HepG2 (cell line): ENCODE measurements at regions not wholly inside any gene's neighbourhood (a gene's known extent, or its start where the extent isn't known, plus 50 kb on each side); places are given as distances from the start of the nearest gene placed in this dataset.

ENCODE experiments used
- BRF2 ChIP-seq: sonication (generic); formaldehyde crosslinking; IDR thresholded peaks from 2 replicates; pipeline ENCODE4 v1.8.1; 2022; ENCODE audit warnings: mild to moderate bottlenecking, missing genetic modification reagents
- CEBPG ChIP-seq: IDR thresholded peaks from 2 replicates; pipeline ENCODE4 v1.6.1; 2016
- IRF2 ChIP-seq: IDR thresholded peaks from 2 replicates; pipeline ENCODE4 v1.6.1; 2018; ENCODE audit warnings: missing genetic modification reagents, missing compliant biosample characterization
- KLF16 ChIP-seq, 2 experiments: sonication (generic) in 1 of 2; formaldehyde crosslinking in 1 of 2; IDR thresholded peaks; 2 replicates each; pipeline versions ENCODE4 v1.6.1 to v1.8.0; 2016 to 2023; ENCODE audit warnings: missing genetic modification reagents in 2 of 2, missing compliant biosample characterization in 1 of 2
- NFKBIZ ChIP-seq: IDR thresholded peaks from 2 replicates; pipeline ENCODE4 v1.6.1; 2018; ENCODE audit warnings: missing genetic modification reagents, missing compliant biosample characterization
- RAD21 ChIP-seq: fragments of 450-650 bp; formaldehyde crosslinking; IDR thresholded peaks from 2 replicates; pipeline ENCODE4 v1.5.0; 2020; ENCODE audit warnings: mild to moderate bottlenecking
- SAP130 ChIP-seq: IDR thresholded peaks from 2 replicates; pipeline ENCODE4 v1.6.1; 2016; ENCODE audit warnings: low read depth
- SATB2 ChIP-seq: sonication (generic); formaldehyde crosslinking; IDR thresholded peaks from 2 replicates; pipeline ENCODE4 v1.5.0; 2020; ENCODE audit warnings: missing genetic modification reagents
- SMC3 ChIP-seq: IDR thresholded peaks from 2 replicates; pipeline ENCODE4 v1.6.1; 2011; ENCODE audit warnings: low read length, improper control_type of control experiment
- ZFX ChIP-seq: sonication (generic); formaldehyde crosslinking; IDR thresholded peaks from 2 replicates; pipeline ENCODE4 v1.4.0; 2020; ENCODE audit warnings: mild to moderate bottlenecking, low read depth, missing genetic modification reagents, moderate library complexity
- ZNF326 ChIP-seq: sonication (generic); formaldehyde crosslinking; IDR thresholded peaks from 2 replicates; pipeline ENCODE4 v1.4.0; 2020; ENCODE audit warnings: missing genetic modification reagents, borderline replicate concordance
- ZNF747 ChIP-seq: sonication (generic); formaldehyde crosslinking; IDR thresholded peaks from 2 replicates; pipeline ENCODE4 v1.8.1; 2023; ENCODE audit warnings: missing genetic modification reagents, mild to moderate bottlenecking, borderline replicate concordance
- TF ChIP-seq, protein P1 (sequence below): sonication (generic); formaldehyde crosslinking; IDR thresholded peaks from 2 replicates; pipeline ENCODE4 v1.5.1; 2020; ENCODE audit warnings: mild to moderate bottlenecking, missing genetic modification reagents, moderate library complexity
- TF ChIP-seq, protein P2 (sequence below): sonication (generic); formaldehyde crosslinking; IDR thresholded peaks from 2 replicates; pipeline ENCODE4 v1.5.0; 2020; ENCODE audit warnings: mild to moderate bottlenecking, missing genetic modification reagents, moderate library complexity
- TF ChIP-seq, protein P3 (sequence below): IDR thresholded peaks from 2 replicates; pipeline ENCODE4 v1.6.1; 2016; ENCODE audit warnings: missing compliant biosample characterization, missing genetic modification reagents, borderline replicate concordance
- TF ChIP-seq, protein P4 (sequence below): sonication (generic); formaldehyde crosslinking; IDR thresholded peaks from 2 replicates; pipeline ENCODE4 v1.4.0; 2020; ENCODE audit warnings: missing genetic modification reagents, low read depth, mild to moderate bottlenecking, borderline replicate concordance
- TF ChIP-seq, protein P5 (sequence below): sonication (generic); formaldehyde crosslinking; IDR thresholded peaks from 2 replicates; pipeline ENCODE4 v1.5.1; 2020; ENCODE audit warnings: missing genetic modification reagents, mild to moderate bottlenecking, borderline replicate concordance

DNA sequence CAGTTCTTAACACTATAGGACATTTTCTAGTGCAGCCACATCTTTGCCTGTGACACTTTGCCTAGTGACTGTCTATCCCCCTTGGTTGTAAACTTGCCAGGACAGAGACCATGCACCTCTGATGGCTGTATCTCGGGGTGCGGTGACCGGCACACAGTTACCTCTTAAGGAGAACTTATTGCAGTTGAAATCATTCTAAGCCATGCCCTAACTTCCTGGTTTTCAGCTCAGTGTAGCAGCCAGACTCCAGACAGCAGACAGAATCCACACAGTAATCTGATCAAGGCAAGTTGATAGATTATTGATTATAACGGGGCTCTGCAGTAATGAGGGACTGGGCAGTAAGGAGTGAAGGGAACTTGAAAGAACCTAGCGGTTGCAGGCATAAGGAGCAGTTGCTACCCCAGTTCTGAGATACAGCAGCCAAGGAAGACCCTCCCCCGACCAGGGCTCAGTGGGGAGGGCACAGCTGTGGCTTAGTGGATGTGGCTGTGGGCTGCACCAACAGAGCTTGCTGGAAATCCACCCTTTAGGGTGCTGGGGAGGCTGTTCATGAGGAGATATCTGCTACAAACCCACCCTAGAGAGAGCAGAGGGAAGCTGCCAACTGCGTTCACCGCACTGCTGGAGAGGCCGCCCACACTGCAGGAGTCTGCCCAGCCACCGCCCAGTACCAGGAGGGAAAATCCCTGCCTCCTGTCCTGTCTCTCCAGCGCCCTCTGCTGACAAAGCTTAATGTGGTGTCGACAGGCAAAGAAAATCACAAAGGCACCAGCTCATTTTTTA is 58.2 kb upstream of the BEGAIN start (continued):
- TF ChIP-seq, protein P1, sequence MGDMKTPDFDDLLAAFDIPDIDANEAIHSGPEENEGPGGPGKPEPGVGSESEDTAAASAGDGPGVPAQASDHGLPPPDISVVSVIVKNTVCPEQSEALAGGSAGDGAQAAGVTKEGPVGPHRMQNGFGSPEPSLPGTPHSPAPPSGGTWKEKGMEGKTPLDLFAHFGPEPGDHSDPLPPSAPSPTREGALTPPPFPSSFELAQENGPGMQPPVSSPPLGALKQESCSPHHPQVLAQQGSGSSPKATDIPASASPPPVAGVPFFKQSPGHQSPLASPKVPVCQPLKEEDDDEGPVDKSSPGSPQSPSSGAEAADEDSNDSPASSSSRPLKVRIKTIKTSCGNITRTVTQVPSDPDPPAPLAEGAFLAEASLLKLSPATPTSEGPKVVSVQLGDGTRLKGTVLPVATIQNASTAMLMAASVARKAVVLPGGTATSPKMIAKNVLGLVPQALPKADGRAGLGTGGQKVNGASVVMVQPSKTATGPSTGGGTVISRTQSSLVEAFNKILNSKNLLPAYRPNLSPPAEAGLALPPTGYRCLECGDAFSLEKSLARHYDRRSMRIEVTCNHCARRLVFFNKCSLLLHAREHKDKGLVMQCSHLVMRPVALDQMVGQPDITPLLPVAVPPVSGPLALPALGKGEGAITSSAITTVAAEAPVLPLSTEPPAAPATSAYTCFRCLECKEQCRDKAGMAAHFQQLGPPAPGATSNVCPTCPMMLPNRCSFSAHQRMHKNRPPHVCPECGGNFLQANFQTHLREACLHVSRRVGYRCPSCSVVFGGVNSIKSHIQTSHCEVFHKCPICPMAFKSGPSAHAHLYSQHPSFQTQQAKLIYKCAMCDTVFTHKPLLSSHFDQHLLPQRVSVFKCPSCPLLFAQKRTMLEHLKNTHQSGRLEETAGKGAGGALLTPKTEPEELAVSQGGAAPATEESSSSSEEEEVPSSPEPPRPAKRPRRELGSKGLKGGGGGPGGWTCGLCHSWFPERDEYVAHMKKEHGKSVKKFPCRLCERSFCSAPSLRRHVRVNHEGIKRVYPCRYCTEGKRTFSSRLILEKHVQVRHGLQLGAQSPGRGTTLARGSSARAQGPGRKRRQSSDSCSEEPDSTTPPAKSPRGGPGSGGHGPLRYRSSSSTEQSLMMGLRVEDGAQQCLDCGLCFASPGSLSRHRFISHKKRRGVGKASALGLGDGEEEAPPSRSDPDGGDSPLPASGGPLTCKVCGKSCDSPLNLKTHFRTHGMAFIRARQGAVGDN, result peak; percentile 40
- TF ChIP-seq SAP130 (CRISPR knock-in tag) (peak; percentile 29; the same call in 1 of the 2 replicates), ZFX (0 out of 2 replicates have a peak, but pooled peaks have one; percentile 29), SATB2 (CRISPR knock-in tag) (no peak), BRF2 (CRISPR knock-in tag) (no peak), ZNF747 (0 out of 2 replicates have a peak, but pooled peaks have one; percentile 28), RAD21 (peak; percentile 85), CEBPG (CRISPR knock-in tag) (peak; percentile 11; the same call in 1 of the 2 replicates), NFKBIZ (CRISPR knock-in tag) (0 out of 2 replicates have a peak, but pooled peaks have one; percentile 37), ZNF326 (no peak), KLF16 (CRISPR knock-in tag; IDR thresholded peaks at IDR 0.05) (0 out of 4 replicates have a peak, but pooled peaks of 1 of the 2 experiments have one; percentile 39), IRF2 (peak; percentile 39; the same call in 1 of the 2 replicates), SMC3 (peak; percentile 91)
- TF ChIP-seq, protein P2, sequence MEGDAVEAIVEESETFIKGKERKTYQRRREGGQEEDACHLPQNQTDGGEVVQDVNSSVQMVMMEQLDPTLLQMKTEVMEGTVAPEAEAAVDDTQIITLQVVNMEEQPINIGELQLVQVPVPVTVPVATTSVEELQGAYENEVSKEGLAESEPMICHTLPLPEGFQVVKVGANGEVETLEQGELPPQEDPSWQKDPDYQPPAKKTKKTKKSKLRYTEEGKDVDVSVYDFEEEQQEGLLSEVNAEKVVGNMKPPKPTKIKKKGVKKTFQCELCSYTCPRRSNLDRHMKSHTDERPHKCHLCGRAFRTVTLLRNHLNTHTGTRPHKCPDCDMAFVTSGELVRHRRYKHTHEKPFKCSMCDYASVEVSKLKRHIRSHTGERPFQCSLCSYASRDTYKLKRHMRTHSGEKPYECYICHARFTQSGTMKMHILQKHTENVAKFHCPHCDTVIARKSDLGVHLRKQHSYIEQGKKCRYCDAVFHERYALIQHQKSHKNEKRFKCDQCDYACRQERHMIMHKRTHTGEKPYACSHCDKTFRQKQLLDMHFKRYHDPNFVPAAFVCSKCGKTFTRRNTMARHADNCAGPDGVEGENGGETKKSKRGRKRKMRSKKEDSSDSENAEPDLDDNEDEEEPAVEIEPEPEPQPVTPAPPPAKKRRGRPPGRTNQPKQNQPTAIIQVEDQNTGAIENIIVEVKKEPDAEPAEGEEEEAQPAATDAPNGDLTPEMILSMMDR (CRISPR knock-in tag), result peak; percentile 93
- TF ChIP-seq, protein P3, sequence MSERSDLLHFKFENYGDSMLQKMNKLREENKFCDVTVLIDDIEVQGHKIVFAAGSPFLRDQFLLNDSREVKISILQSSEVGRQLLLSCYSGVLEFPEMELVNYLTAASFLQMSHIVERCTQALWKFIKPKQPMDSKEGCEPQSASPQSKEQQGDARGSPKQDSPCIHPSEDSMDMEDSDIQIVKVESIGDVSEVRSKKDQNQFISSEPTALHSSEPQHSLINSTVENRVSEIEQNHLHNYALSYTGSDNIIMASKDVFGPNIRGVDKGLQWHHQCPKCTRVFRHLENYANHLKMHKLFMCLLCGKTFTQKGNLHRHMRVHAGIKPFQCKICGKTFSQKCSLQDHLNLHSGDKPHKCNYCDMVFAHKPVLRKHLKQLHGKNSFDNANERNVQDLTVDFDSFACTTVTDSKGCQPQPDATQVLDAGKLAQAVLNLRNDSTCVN, result 0 out of 2 replicates have a peak, but pooled peaks have one; percentile 32
- TF ChIP-seq, protein P4, sequence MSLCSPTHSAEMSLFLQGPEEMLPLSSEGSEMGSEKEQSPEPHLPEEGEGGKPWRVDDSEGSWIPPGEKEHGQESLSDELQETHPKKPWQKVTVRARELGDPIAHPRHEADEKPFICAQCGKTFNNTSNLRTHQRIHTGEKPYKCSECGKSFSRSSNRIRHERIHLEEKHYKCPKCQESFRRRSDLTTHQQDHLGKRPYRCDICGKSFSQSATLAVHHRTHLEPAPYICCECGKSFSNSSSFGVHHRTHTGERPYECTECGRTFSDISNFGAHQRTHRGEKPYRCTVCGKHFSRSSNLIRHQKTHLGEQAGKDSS (CRISPR knock-in tag), result peak; percentile 68; the same call in 1 of the 2 replicates
- TF ChIP-seq, protein P5, sequence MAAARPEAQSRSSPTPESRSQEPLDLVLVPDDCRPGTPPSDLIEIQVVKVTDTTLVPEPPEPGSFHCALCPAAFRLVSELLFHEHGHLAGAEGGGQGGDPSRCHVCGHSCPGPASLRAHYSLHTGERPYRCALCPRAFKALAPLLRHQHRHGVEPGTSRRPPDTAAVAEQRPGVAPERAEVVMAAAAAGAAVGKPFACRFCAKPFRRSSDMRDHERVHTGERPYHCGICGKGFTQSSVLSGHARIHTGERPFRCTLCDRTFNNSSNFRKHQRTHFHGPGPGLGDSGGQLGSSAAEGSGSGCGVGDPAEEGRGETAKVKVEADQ (CRISPR knock-in tag), result 0 out of 2 replicates have a peak, but pooled peaks have one; percentile 32
